K562 (cell line): ENCODE measurements at regions not wholly inside any gene's neighbourhood (a gene's known extent, or its start where the extent isn't known, plus 50 kb on each side); places are given as distances from the start of the nearest gene placed in this dataset.

ENCODE experiments used
- ATAC-seq: fragments of 200-7000 bp; cut with Tn5 transposase; 3 replicates; pipeline ENCODE4 v1.9.1; 2020; ENCODE audit warnings: moderate library complexity
- BruUV-seq: library from RNA; stranded (reverse); fragments of 400-500 nt; replicated peaks from 2 replicates; lab custom pipeline; 2021; lab: Mats Ljungman, UMichigan
- CTCF ChIA-PET: fragments of 300-600 bp; formaldehyde crosslinking; extraction: SDS; loops from one replicate; lab custom pipeline; 2021; ENCODE audit warnings: low intra/inter-chr PET ratio; lab: Yijun Ruan, JAX
- POLR2A ChIA-PET: fragments of 300-600, 350-650 bp; sonication (Branson Sonifier 250); formaldehyde crosslinking; extraction: SDS; loops from one replicate; lab custom pipeline; 2021; ENCODE audit warnings: antibody characterized with exemption, inconsistent platforms; lab: Yijun Ruan, JAX
- DNase-seq, 4 experiments: peaks; one replicate each; pipeline versions ENCODE4 v3.0.0 to v3.0.0-alpha.2; 2011 to 2018; ENCODE audit warnings: low spot score in 3 of 4, mixed read lengths in 3 of 4; ENCODE audit errors: extremely low read depth in 1 of 4
- FAIRE-seq: peaks from 2 replicates; lab custom pipeline; 2011; peaks lifted over from hg19 to GRCh38; lab: Jason Lieb, UNC
- H2AFZ ChIP-seq: 2 replicates; pipeline ENCODE4 v1.6.0; 2011; ENCODE audit warnings: low read depth, low read length, control low read depth, inconsistent platforms
- H3K27ac ChIP-seq: fragments of 200-600 bp; 3 replicates; pipeline ENCODE4 v1.8.0; 2011; ENCODE audit warnings: low read depth, mild to moderate bottlenecking, control low read depth, inconsistent platforms, low read length, moderate library complexity, mixed read lengths; ENCODE audit errors: extremely low read depth
- H3K27me3 ChIP-seq, 2 experiments: fragments of 300-600 bp in 1 of 2; 2 replicates in 1 of 2; 3 replicates in 1 of 2; pipeline versions ENCODE4 v1.6.0 to v1.8.0; 2011; ENCODE audit warnings: inconsistent platforms in 2 of 2, low read length in 2 of 2, mild to moderate bottlenecking in 1 of 2, mixed read lengths in 1 of 2, moderate library complexity in 1 of 2; ENCODE audit not compliant: control insufficient read depth in 2 of 2, insufficient read depth in 2 of 2
- H3K36me3 ChIP-seq: fragments of 300-600 bp; 3 replicates; pipeline ENCODE4 v1.8.0; 2011; ENCODE audit warnings: mild to moderate bottlenecking, low read length, inconsistent platforms; ENCODE audit not compliant: control insufficient read depth, insufficient read depth
- H3K4me1 ChIP-seq, 2 experiments: fragments of 200-600 bp in 1 of 2; replicated peaks in 1 of 2; 2 replicates in 1 of 2; 3 replicates in 1 of 2; pipeline versions ENCODE4 v1.5.1 to v1.8.0; 2011; ENCODE audit warnings: inconsistent platforms in 2 of 2, low read length in 2 of 2, mild to moderate bottlenecking in 1 of 2, mixed read lengths in 1 of 2, moderate library complexity in 1 of 2; ENCODE audit not compliant: control insufficient read depth in 2 of 2, insufficient read depth in 2 of 2
- H3K4me2 ChIP-seq: 2 replicates; pipeline ENCODE4 v1.6.1; 2011; ENCODE audit warnings: low read length, control low read depth, inconsistent platforms, mixed read lengths; ENCODE audit not compliant: insufficient read depth
- H3K4me3 ChIP-seq: fragments of 200-600 bp; sonication (generic), shearing (Covaris generic); 2 replicates; pipeline ENCODE4 v1.5.1; 2016; ENCODE audit warnings: control low read depth, inconsistent platforms
- H3K79me2 ChIP-seq: fragments of 200-600 bp; 3 replicates; pipeline ENCODE4 v1.8.0; 2011; ENCODE audit warnings: low read length, inconsistent platforms; ENCODE audit not compliant: control insufficient read depth, insufficient read depth
- H3K9ac ChIP-seq, 2 experiments: 2 replicates each; pipeline versions ENCODE4 v1.6.0 to v1.6.1; 2011; ENCODE audit warnings: low read depth in 2 of 2, low read length in 2 of 2, control low read depth in 1 of 2, inconsistent platforms in 1 of 2, mild to moderate bottlenecking in 1 of 2, mixed read lengths in 1 of 2; ENCODE audit not compliant: insufficient read depth in 1 of 2
- H3K9me1 ChIP-seq: one replicate; pipeline ENCODE4 v1.6.0; 2011; ENCODE audit warnings: inconsistent platforms, mild to moderate bottlenecking, low read length, moderate library complexity; ENCODE audit not compliant: control insufficient read depth, insufficient read depth
- H3K9me3 ChIP-seq: replicated peaks from 2 replicates; pipeline ENCODE4 v1.5.1; 2011; ENCODE audit warnings: low read depth, low read length, inconsistent platforms; ENCODE audit not compliant: control insufficient read depth, insufficient read depth
- H4K20me1 ChIP-seq: replicated peaks from 2 replicates; pipeline ENCODE4 v1.6.1; 2011; ENCODE audit warnings: low read length, inconsistent platforms, mixed read lengths; ENCODE audit not compliant: control insufficient read depth, insufficient read depth
- CBX3 ChIP-seq, 2 experiments: IDR thresholded peaks; 1 replicate in 1 of 2; 2 replicates in 1 of 2; pipeline ENCODE4 v1.6.1; 2012; ENCODE audit warnings: inconsistent platforms in 2 of 2, low read length in 2 of 2, borderline replicate concordance in 1 of 2, control low read depth in 1 of 2
- MXI1 ChIP-seq: IDR thresholded peaks from 2 replicates; pipeline ENCODE4 v1.6.1; 2011; ENCODE audit warnings: low read depth, mild to moderate bottlenecking, improper control_type of control experiment, low read length
- ZNF224 ChIP-seq: sonication (generic); formaldehyde crosslinking; IDR thresholded peaks from 2 replicates; pipeline ENCODE4 v1.8.0; 2022; ENCODE audit warnings: mild to moderate bottlenecking, missing genetic modification reagents
- WGBS: fragments of 100-300 bp; shearing (Covaris generic); methylation state at CpG from one replicate; pipeline ENCODE4 v1.1.6; 2016; ENCODE audit warnings: low coverage, mixed read lengths; ENCODE audit not compliant: insufficient coverage; ENCODE audit errors: missing lambda C conversion rate; 5-methylcytosine and 5-hydroxymethylcytosine counted together
- in situ Hi-C: fragments of 300-500 bp; cut with MboI; formaldehyde crosslinking; loops from 4 replicates; pipeline ENCODE4 v1.15.0; 2018; ENCODE audit warnings: inconsistent platforms, mixed read lengths
- intact Hi-C: fragments of 100-400 bp; cut with micrococcal nuclease; formaldehyde crosslinking; loops from 2 replicates; pipeline ENCODE4 v1.14.2; 2022
- TF ChIP-seq, protein P1 (sequence below): sonication (generic); IDR thresholded peaks from 2 replicates; pipeline ENCODE4 v1.6.1; 2016

DNA sequence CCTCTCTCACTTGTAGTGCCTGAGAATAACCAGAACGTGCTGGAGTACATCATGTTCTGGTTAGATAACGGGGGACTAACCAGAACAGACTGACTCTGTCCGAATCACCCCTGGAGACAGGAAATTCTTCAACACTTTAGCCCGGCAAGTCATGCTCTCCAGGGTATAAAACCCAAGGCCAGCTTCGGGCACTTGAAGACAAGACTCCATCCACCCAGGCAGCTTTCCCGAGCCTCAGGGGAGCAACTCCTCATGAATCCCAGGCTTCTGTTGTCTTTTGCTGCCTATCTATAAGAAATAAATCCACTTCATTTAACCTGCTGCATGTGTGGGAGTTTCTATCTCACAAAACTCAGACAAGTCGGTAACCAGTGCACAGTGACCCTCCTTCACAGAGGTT lies 99.6 kb downstream of the KCNF1 start:
- TF ChIP-seq, protein P1, sequence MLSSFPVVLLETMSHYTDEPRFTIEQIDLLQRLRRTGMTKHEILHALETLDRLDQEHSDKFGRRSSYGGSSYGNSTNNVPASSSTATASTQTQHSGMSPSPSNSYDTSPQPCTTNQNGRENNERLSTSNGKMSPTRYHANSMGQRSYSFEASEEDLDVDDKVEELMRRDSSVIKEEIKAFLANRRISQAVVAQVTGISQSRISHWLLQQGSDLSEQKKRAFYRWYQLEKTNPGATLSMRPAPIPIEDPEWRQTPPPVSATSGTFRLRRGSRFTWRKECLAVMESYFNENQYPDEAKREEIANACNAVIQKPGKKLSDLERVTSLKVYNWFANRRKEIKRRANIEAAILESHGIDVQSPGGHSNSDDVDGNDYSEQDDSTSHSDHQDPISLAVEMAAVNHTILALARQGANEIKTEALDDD = 0 out of 2 replicates have a peak, but pooled peaks have one; percentile 23
- TF ChIP-seq ZNF224 (CRISPR knock-in tag) (peak; percentile 99), MXI1 (no peak), CBX3 (IDR thresholded peaks at IDR 0.05; ENCODE audit: borderline replicate concordance in 1 of 2, low read length in 2 of 2) (peak in 1 of 2 experiments; percentile 20; a peak in 1 of 3 replicates)
- Histone ChIP-seq H3K9ac (no peak overlapping the region), H3K27me3 (peaks cover 2 to 40% of the 10 kb centered on the region in 2 experiments; a peak in 4 of 5 replicates), H3K4me1 (no peaks in the 10 kb centered on the region), H3K79me2 (no peaks in the 10 kb centered on the region), H3K36me3 (no peaks in the 10 kb centered on the region), H3K4me3 (no peak overlapping the region), H3K9me3 (no peaks in the 10 kb centered on the region; the same call in 1 of the 2 replicates), H3K4me2 (no peak overlapping the region), H4K20me1 (no peaks in the 10 kb centered on the region), H2AFZ (no peak overlapping the region), H3K9me1 (no peaks in the 10 kb centered on the region), H3K27ac (no peak overlapping the region)
- FAIRE-seq (no peak), ATAC-seq (no peak), DNase-seq (no peak)
- 1% methylated on average over 7 of the region's 7 CpGs for WGBS
- CTCF ChIA-PET = no interaction called here
- POLR2A ChIA-PET = no interaction called here
- in situ Hi-C loops (no loop called here), intact Hi-C loops (no loop called here)
- no TSS peak for BruUV-seq

DNA sequence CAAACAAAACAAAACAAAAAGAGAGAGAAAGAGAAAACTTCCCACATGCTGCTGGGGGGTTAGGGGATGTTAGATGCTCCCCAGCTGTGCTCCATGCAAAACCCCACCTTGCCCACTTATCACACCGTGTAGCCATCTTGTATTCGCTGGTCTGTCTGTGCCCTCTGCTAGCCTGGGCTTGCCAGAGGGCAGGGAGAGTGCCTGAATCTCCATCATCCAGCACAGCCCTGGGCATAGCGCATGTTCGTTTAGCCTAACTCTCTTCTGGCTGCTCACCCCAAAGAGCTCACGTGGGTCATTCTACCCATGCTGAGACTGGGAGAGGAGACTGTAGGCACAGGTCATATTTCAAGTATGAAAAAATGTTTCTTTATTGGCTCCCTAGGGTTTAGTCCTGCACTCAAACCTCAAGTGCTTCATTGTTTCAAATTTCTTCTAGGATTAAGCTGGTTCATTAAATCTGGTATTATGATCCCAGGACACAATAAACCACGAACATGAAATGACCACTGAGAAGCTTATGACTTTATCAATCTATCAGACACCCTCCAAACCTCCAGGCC lies 100.5 kb downstream of the KCNF1 start:
- Histone ChIP-seq H3K9me1 (no peaks in the 10 kb centered on the region), H3K27me3 (peaks cover 2 to 40% of the 10 kb centered on the region in 2 experiments; a peak in 4 of 5 replicates), H3K27ac (no peak overlapping the region), H3K4me2 (no peak overlapping the region), H3K4me3 (no peak overlapping the region), H3K36me3 (no peaks in the 10 kb centered on the region), H3K9me3 (no peaks in the 10 kb centered on the region; the same call in 1 of the 2 replicates), H2AFZ (no peak overlapping the region), H3K79me2 (no peaks in the 10 kb centered on the region), H3K4me1 (no peaks in the 10 kb centered on the region), H4K20me1 (no peaks in the 10 kb centered on the region), H3K9ac (no peak overlapping the region)
- intact Hi-C loops = no loop called here
- ChIA-PET CTCF (no interaction called here), POLR2A (no interaction called here)
- no peak for ATAC-seq
- 3% methylated on average over 6 of the region's 6 CpGs for WGBS
- in situ Hi-C loops = no loop called here
- no peak for DNase-seq
- no TSS peak for BruUV-seq
- FAIRE-seq = no peak
